ENCODE measurements at regions not wholly inside any gene's neighbourhood (a gene's known extent, or its start where the extent isn't known, plus 50 kb on each side); places are given as distances from the start of the nearest gene placed in this dataset.

DNA sequence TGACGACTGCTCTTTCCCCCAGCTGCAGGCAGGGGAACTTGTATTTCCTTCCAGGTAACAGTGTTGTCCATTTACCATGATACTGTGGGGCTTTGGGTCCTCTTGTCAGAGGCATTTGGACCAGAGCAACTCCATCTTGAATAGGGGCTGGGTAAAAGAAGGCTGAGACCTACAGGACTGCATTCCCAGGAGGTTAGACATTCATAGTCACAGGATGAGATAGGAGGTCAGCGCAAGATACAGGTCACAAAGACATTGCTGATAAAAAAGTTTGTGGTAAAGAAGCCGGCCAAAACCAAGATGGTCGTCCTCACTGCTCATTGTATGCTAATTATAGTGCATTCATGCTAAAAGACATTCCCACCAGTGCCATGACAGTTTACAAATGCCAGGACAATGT is 249.5 kb downstream of the SLC4A3 start:
- TF ChIP-seq CTCF (IDR thresholded peaks at IDR 0.05; ENCODE audit: control extremely low read depth, extremely low read depth) = no peak
- Histone ChIP-seq H3K4me1 (ENCODE audit: control insufficient read depth in 5 of 5, insufficient read depth in 5 of 5, low read length in 5 of 5) (no peaks in the 10 kb centered on the region), H3K4me3 (no peak overlapping the region), H3K27ac (ENCODE audit: low read depth in 1 of 2, low read length in 1 of 2) (no peak overlapping the region), H3K9me3 (ENCODE audit: control insufficient read depth in 4 of 4, insufficient read depth in 3 of 4, low read length in 3 of 4) (no peaks in the 10 kb centered on the region), H3K36me3 (ENCODE audit: control insufficient read depth in 4 of 4, insufficient read depth in 4 of 4, low read length in 4 of 4) (no peaks in the 10 kb centered on the region), H3K27me3 (ENCODE audit: control insufficient read depth in 3 of 3, insufficient read depth in 3 of 3, low read length in 2 of 3) (no peaks in the 10 kb centered on the region), H3K9ac (ENCODE audit: insufficient read depth in 1 of 2, low read length in 2 of 2) (no peak overlapping the region)
- ATAC-seq (ENCODE audit: insufficient read depth, low FRiP score) (no peak), DNase-seq (no peak)
- 88 to 92% methylated on average over 4 of the region's 4 CpGs for WGBS, 2 donors

DNA sequence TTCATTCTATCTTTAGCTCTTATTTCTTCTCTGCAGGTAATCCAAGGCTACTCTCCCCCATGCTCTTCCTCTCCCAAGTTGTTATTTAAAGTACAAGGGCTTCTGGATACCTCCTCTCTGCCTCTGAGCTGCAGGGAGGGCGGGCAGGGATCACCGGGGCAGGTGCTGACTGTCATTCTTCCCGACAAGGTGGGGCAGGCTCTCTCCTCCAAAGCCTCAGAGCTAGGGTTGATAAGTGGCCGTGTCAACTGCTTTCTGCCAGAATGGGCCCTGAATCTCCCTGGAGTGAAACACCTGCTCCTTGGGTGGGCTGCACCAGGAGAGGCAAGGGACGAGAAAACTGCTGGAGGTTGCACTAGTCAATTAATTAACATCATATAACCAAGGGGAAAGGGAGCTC is 250.3 kb downstream of the SLC4A3 start:
- ATAC-seq (ENCODE audit: insufficient read depth, low FRiP score) (no peak), DNase-seq (no peak)
- WGBS, 2 donors = 48 to 61% methylated on average over 5 of the region's 5 CpGs
- H3K9ac ChIP-seq (ENCODE audit: insufficient read depth in 1 of 2, low read length in 2 of 2) = no peak overlapping the region
- no peak overlapping the region for H3K27ac ChIP-seq (ENCODE audit: low read depth in 1 of 2, low read length in 1 of 2)
- H3K27me3 ChIP-seq (ENCODE audit: control insufficient read depth in 3 of 3, insufficient read depth in 3 of 3, low read length in 2 of 3) = no peaks in the 10 kb centered on the region
- TF ChIP-seq CTCF (IDR thresholded peaks at IDR 0.05; ENCODE audit: control extremely low read depth, extremely low read depth) = no peak
- H3K36me3 ChIP-seq (ENCODE audit: control insufficient read depth in 4 of 4, insufficient read depth in 4 of 4, low read length in 4 of 4) = no peaks in the 10 kb centered on the region
- no peaks in the 10 kb centered on the region for H3K9me3 ChIP-seq (ENCODE audit: control insufficient read depth in 4 of 4, insufficient read depth in 3 of 4, low read length in 3 of 4)
- H3K4me1 ChIP-seq (ENCODE audit: control insufficient read depth in 5 of 5, insufficient read depth in 5 of 5, low read length in 5 of 5) = no peaks in the 10 kb centered on the region
- H3K4me3 ChIP-seq = no peak overlapping the region

GRCh38 chr2:219878516-219878915 is 251.1 kb downstream of the SLC4A3 start:
- H3K27ac ChIP-seq (ENCODE audit: low read depth in 1 of 2, low read length in 1 of 2) = no peak overlapping the region
- no peaks in the 10 kb centered on the region for H3K27me3 ChIP-seq (ENCODE audit: control insufficient read depth in 3 of 3, insufficient read depth in 3 of 3, low read length in 2 of 3)
- no peaks in the 10 kb centered on the region for H3K36me3 ChIP-seq (ENCODE audit: control insufficient read depth in 4 of 4, insufficient read depth in 4 of 4, low read length in 4 of 4)
- no peaks in the 10 kb centered on the region for H3K4me1 ChIP-seq (ENCODE audit: control insufficient read depth in 5 of 5, insufficient read depth in 5 of 5, low read length in 5 of 5)
- ATAC-seq (ENCODE audit: insufficient read depth, low FRiP score) (no peak), DNase-seq (no peak)
- H3K9ac ChIP-seq (ENCODE audit: insufficient read depth in 1 of 2, low read length in 2 of 2) = no peak overlapping the region
- 87 to 89% methylated on average over 5 of the region's 5 CpGs for WGBS, 2 donors
- no peak overlapping the region for H3K4me3 ChIP-seq
- no peaks in the 10 kb centered on the region for H3K9me3 ChIP-seq (ENCODE audit: control insufficient read depth in 4 of 4, insufficient read depth in 3 of 4, low read length in 3 of 4)
- TF ChIP-seq CTCF (IDR thresholded peaks at IDR 0.05; ENCODE audit: control extremely low read depth, extremely low read depth) = no peak

DNA sequence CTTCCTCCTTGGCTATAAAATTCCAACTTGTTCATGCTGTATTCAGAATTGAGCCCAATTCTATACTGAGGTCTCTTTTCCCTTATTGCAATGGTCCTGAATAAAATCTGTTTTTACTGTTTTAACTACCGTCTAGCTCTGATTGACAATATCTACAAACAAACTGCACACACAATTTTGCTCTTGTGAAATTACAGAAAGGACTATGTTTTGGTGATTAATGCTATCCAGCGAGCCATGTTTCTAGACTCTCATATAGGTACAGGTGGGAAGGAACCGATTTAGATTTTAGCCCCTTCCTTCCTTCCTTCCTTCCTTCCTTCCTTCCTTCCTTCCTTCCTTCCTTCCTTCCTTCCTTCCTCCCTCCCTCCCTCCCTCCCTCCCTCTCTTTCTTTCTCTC is 254.4 kb downstream of the SLC4A3 start:
- no peak for TF ChIP-seq CTCF (IDR thresholded peaks at IDR 0.05; ENCODE audit: control extremely low read depth, extremely low read depth)
- peaks cover 0 to 2% (median 0%) of the 10 kb centered on the region in 4 donors for H3K9me3 ChIP-seq (ENCODE audit: control insufficient read depth in 4 of 4, insufficient read depth in 3 of 4, low read length in 3 of 4)
- H3K36me3 ChIP-seq (ENCODE audit: control insufficient read depth in 4 of 4, insufficient read depth in 4 of 4, low read length in 4 of 4) = no peaks in the 10 kb centered on the region
- WGBS, 2 donors = 70 to 81% methylated on average over 3 of the region's 3 CpGs
- no peaks in the 10 kb centered on the region for H3K4me1 ChIP-seq (ENCODE audit: control insufficient read depth in 5 of 5, insufficient read depth in 5 of 5, low read length in 5 of 5)
- DNase-seq (no peak), ATAC-seq (ENCODE audit: insufficient read depth, low FRiP score) (no peak)
- H3K4me3 ChIP-seq = no peak overlapping the region
- no peaks in the 10 kb centered on the region for H3K27me3 ChIP-seq (ENCODE audit: control insufficient read depth in 3 of 3, insufficient read depth in 3 of 3, low read length in 2 of 3)
- H3K9ac ChIP-seq (ENCODE audit: insufficient read depth in 1 of 2, low read length in 2 of 2) = no peak overlapping the region
- no peak overlapping the region for H3K27ac ChIP-seq (ENCODE audit: low read depth in 1 of 2, low read length in 1 of 2)

Measured in lung (tissue), 11 donors.